Panc1 (cell line): ENCODE measurements at regions not wholly inside any gene's neighbourhood (a gene's known extent, or its start where the extent isn't known, plus 50 kb on each side); places are given as distances from the start of the nearest gene placed in this dataset.

Source experiments
- ATAC-seq: fragments of 200-7000 bp; cut with Tn5 transposase; 2 replicates; pipeline ENCODE4 v1.9.1; 2020; ENCODE audit warnings: mild to moderate bottlenecking, moderate library complexity
- BruUV-seq: library from RNA; stranded (reverse); fragments of 400-500 nt; replicated peaks from 2 replicates; lab custom pipeline; 2021; lab: Mats Ljungman, UMichigan
- CTCF ChIA-PET: fragments of 300-600 bp; sonication (Branson Sonifier 250); formaldehyde crosslinking; loops from one replicate; lab custom pipeline; 2022; ENCODE audit warnings: antibody characterized with exemption; lab: Charles Lee
- POLR2A ChIA-PET: fragments of 300-600 bp; sonication (Branson Sonifier 250); formaldehyde crosslinking; loops from one replicate; lab custom pipeline; 2022; ENCODE audit warnings: antibody characterized with exemption; lab: Charles Lee
- DNase-seq: peaks from one replicate; pipeline ENCODE4 v3.0.0-alpha.2; 2010; ENCODE audit warnings: low read depth, low spot score
- H3K27ac ChIP-seq: 2 replicates; pipeline ENCODE4 v1.5.1; 2011; ENCODE audit warnings: mild to moderate bottlenecking, low read length, inconsistent platforms
- H3K27me3 ChIP-seq: fragments of 200-500 bp; sonication (Bioruptor generic); 2 replicates; pipeline ENCODE4 v1.6.0; 2014; ENCODE audit warnings: low read length, inconsistent platforms; ENCODE audit not compliant: control insufficient read depth, insufficient read depth
- H3K36me3 ChIP-seq: fragments of 200-500 bp; sonication (Bioruptor generic); 2 replicates; pipeline ENCODE4 v1.5.1; 2014; ENCODE audit warnings: inconsistent platforms, mild to moderate bottlenecking, low read length, moderate library complexity; ENCODE audit not compliant: control insufficient read depth, insufficient read depth
- H3K4me1 ChIP-seq: 2 replicates; pipeline ENCODE4 v1.5.1; 2011; ENCODE audit warnings: inconsistent platforms, mild to moderate bottlenecking, low read length, moderate library complexity; ENCODE audit not compliant: control insufficient read depth, insufficient read depth
- H3K4me3 ChIP-seq, 2 experiments: 2 replicates each; pipeline ENCODE4 v1.5.1; 2011 to 2012; ENCODE audit warnings: low read depth in 2 of 2, low read length in 2 of 2, mild to moderate bottlenecking in 2 of 2, inconsistent platforms in 1 of 2, moderate library complexity in 1 of 2
- H3K9me3 ChIP-seq: fragments of 200-500 bp; sonication (Bioruptor generic); 2 replicates; pipeline ENCODE4 v1.5.1; 2014; ENCODE audit warnings: low read depth, mild to moderate bottlenecking, inconsistent platforms, low read length, moderate library complexity; ENCODE audit not compliant: control insufficient read depth, insufficient read depth
- CTCF ChIP-seq: fragments of 450-650 bp; IDR thresholded peaks from 2 replicates; pipeline ENCODE4 v1.5.1; 2017; ENCODE audit warnings: mild to moderate bottlenecking
- POLR2AphosphoS5 ChIP-seq: IDR thresholded peaks from 2 replicates; pipeline ENCODE4 v1.6.1; 2012; ENCODE audit warnings: mild to moderate bottlenecking, low read depth, low read length, moderate library complexity
- REST ChIP-seq, 2 experiments: IDR thresholded peaks; 2 replicates each; pipeline ENCODE4 v1.6.1; 2011 to 2012; ENCODE audit warnings: low read depth in 2 of 2, control low read depth in 1 of 2, low read length in 1 of 2, mild to moderate bottlenecking in 1 of 2, moderate library complexity in 1 of 2; ENCODE audit not compliant: insufficient read depth in 1 of 2
- SIN3A ChIP-seq: IDR thresholded peaks from 2 replicates; pipeline ENCODE4 v1.6.1; 2012; ENCODE audit warnings: low read depth, mild to moderate bottlenecking, low read length, moderate library complexity, borderline replicate concordance; ENCODE audit not compliant: insufficient read depth
- TCF7L2 ChIP-seq: IDR thresholded peaks from 2 replicates; pipeline ENCODE4 v1.6.1; 2011; ENCODE audit warnings: mild to moderate bottlenecking, low read depth, low read length, inconsistent platforms
- in situ Hi-C: cut with HindIII; loops from 2 replicates; pipeline ENCODE4 v1.10.0; 2016; ENCODE audit warnings: low sequenced_read_pairs, low pct_unique_long_range_greater_than_20kb
- intact Hi-C: fragments of 100-400 bp; cut with micrococcal nuclease; formaldehyde crosslinking; loops from one replicate; pipeline ENCODE4 v1.10.0; 2022; ENCODE audit not compliant: unreplicated experiment

- no peak for TF ChIP-seq TCF7L2
- in situ Hi-C loops (no loop called here), intact Hi-C loops (no loop called here)
- BruUV-seq, result no TSS peak
- Histone ChIP-seq H3K36me3 (no peaks in the 10 kb centered on the region), H3K4me3 (no peak overlapping the region), H3K27ac (no peak overlapping the region), H3K4me1 (no peaks in the 10 kb centered on the region), H3K27me3 (no peaks in the 10 kb centered on the region), H3K9me3 (no peaks in the 10 kb centered on the region)
- ChIA-PET POLR2A (no interaction called here), CTCF (no interaction called here)
- no peak for DNase-seq
- ATAC-seq, result no peak
Measured at GRCh38 chr20:42005211-42005610, 387.0 kb upstream of the CHD6 start.

GRCh38 chr20:42003380-42003779, 385.2 kb upstream of the CHD6 start:
- CTCF ChIA-PET, result no interaction called here
- intact Hi-C loops, result no loop called here
- H3K27ac ChIP-seq, result no peak overlapping the region
- ATAC-seq (no peak), DNase-seq (no peak)
- POLR2A ChIA-PET, result no interaction called here
- TF ChIP-seq POLR2AphosphoS5, result no peak
- no peak for TF ChIP-seq REST (IDR thresholded peaks at IDR 0.05; ENCODE audit: insufficient read depth in 1 of 2, low read depth in 2 of 2, low read length in 1 of 2)
- H3K27me3 ChIP-seq, result no peaks in the 10 kb centered on the region
- no TSS peak for BruUV-seq
- H3K4me1 ChIP-seq, result no peaks in the 10 kb centered on the region
- H3K36me3 ChIP-seq, result no peaks in the 10 kb centered on the region
- H3K9me3 ChIP-seq, result 0 out of 2 replicates have a peak, but pooled peaks cover 3% of the 10 kb centered on the region
- H3K4me3 ChIP-seq, result no peak overlapping the region
- in situ Hi-C loops, result no loop called here

GRCh38 chr20:41998539-41999341, 380.6 kb upstream of the CHD6 start:
- no TSS peak for BruUV-seq
- DNase-seq, result no peak
- no peaks in the 10 kb centered on the region for H3K4me1 ChIP-seq
- ChIA-PET POLR2A (no interaction called here), CTCF (no interaction called here)
- no peaks in the 10 kb centered on the region for H3K36me3 ChIP-seq
- no peak overlapping the region for H3K4me3 ChIP-seq
- no peaks in the 10 kb centered on the region for H3K27me3 ChIP-seq
- intact Hi-C loops, result no loop called here
- ATAC-seq, result no peak
- H3K27ac ChIP-seq, result no peak overlapping the region
- H3K9me3 ChIP-seq, result 0 out of 2 replicates have a peak, but pooled peaks cover 3% of the 10 kb centered on the region
- no peak for TF ChIP-seq POLR2AphosphoS5
- TF ChIP-seq SIN3A, result no peak
- TF ChIP-seq REST (IDR thresholded peaks at IDR 0.05; ENCODE audit: insufficient read depth in 1 of 2, low read depth in 2 of 2, low read length in 1 of 2), result no peak
- no peak for TF ChIP-seq CTCF
- TF ChIP-seq TCF7L2, result no peak
- in situ Hi-C loops, result no loop called here
